ENCODE measurements at regions not wholly inside any gene's neighbourhood (a gene's known extent, or its start where the extent isn't known, plus 50 kb on each side); places are given as distances from the start of the nearest gene placed in this dataset.
A peak's percentile ranks its signal among the peaks of the same experiment; 100 is the strongest.

DNA sequence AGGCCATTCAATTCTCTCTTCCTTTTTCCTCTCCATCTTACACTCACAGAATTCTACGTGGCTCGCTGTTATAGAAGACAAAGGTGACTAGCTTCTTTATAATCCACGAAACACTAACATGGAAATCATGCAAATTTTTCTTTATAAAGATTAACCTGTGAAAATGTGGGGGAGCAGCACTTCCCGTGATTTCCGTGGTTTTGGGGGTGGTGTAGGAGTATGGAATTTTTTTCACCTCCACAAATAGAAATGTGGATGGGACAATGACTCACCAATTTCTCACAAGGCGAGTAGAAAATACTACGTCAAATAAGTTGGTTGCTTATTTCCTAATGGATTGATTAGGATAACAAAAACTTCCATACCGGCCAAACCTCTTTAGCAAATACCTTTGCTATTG is 719.2 kb upstream of the TENM3 start:
- no peak overlapping the region for H3K4me2 ChIP-seq (ENCODE audit: low read length)
- no peaks in the 10 kb centered on the region for H4K20me1 ChIP-seq (ENCODE audit: insufficient read depth, low read length)
- no peaks in the 10 kb centered on the region for H3K79me2 ChIP-seq (ENCODE audit: insufficient read depth, low read length)
- DNase-seq (ENCODE audit: low read depth) (peak; percentile 8), FAIRE-seq (no peak)
- Mint-ChIP-seq H3K27ac (ENCODE audit: unreplicated experiment) (no peak overlapping the region), H3K4me3 (ENCODE audit: unreplicated experiment) (no peak overlapping the region), H3K9me3 (ENCODE audit: unreplicated experiment) (peaks cover 2% of the 10 kb centered on the region), H3K27me3 (ENCODE audit: low read depth, unreplicated experiment) (peaks cover 2% of the 10 kb centered on the region), H3K36me3 (ENCODE audit: low read depth, unreplicated experiment) (no peaks in the 10 kb centered on the region), H3K4me1 (ENCODE audit: low read depth, unreplicated experiment) (peaks cover 12% of the 10 kb centered on the region)
- no peak overlapping the region for H3K9ac ChIP-seq (ENCODE audit: low read length)
- no peaks in the 10 kb centered on the region for H3K9me3 ChIP-seq (ENCODE audit: insufficient read depth, low read depth, low read length)
- no peak overlapping the region for H3K4me3 ChIP-seq (ENCODE audit: insufficient read depth, low read depth, low read length)
- H2AFZ ChIP-seq (ENCODE audit: low read depth, low read length) = no peak overlapping the region
- H3K36me3 ChIP-seq (ENCODE audit: insufficient read depth, low read length) = no peaks in the 10 kb centered on the region
- H3K4me1 ChIP-seq (ENCODE audit: insufficient read depth, low read length) = no peaks in the 10 kb centered on the region
- no peaks in the 10 kb centered on the region for H3K27me3 ChIP-seq (ENCODE audit: insufficient read depth, low read length)
- TF ChIP-seq, protein P1, sequence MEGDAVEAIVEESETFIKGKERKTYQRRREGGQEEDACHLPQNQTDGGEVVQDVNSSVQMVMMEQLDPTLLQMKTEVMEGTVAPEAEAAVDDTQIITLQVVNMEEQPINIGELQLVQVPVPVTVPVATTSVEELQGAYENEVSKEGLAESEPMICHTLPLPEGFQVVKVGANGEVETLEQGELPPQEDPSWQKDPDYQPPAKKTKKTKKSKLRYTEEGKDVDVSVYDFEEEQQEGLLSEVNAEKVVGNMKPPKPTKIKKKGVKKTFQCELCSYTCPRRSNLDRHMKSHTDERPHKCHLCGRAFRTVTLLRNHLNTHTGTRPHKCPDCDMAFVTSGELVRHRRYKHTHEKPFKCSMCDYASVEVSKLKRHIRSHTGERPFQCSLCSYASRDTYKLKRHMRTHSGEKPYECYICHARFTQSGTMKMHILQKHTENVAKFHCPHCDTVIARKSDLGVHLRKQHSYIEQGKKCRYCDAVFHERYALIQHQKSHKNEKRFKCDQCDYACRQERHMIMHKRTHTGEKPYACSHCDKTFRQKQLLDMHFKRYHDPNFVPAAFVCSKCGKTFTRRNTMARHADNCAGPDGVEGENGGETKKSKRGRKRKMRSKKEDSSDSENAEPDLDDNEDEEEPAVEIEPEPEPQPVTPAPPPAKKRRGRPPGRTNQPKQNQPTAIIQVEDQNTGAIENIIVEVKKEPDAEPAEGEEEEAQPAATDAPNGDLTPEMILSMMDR (IDR thresholded peaks at IDR 0.05; ENCODE audit: insufficient read depth, low read depth, low read length) = no peak
- TF ChIP-seq EZH2 (IDR thresholded peaks at IDR 0.05; ENCODE audit: insufficient read depth, low read length) = no peak
- no peak overlapping the region for H3K27ac ChIP-seq (ENCODE audit: low read depth, low read length)

DNA sequence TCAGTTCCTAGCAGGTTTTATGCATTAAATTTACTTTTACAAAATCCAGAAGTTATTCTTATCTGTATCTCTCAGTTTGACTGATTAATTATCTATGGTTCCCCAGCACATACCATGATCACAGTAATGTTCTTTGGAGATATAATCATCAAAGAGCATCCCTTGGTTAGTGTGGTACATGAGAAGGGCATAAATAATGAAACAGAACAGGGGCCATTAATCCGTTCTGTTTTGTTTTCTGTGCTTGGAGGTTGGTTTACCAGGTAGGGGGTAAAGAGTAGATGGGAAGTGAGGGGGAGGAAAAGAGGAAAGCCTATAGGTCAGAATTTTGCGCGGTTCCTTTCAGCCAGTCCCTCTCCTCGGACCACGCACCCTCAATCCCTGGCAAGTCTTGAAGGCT is 718.7 kb upstream of the TENM3 start:
- Histone ChIP-seq H3K36me3 (ENCODE audit: insufficient read depth, low read length) (no peaks in the 10 kb centered on the region), H3K9ac (ENCODE audit: low read length) (no peak overlapping the region), H3K4me1 (ENCODE audit: insufficient read depth, low read length) (no peaks in the 10 kb centered on the region), H3K27ac (ENCODE audit: low read depth, low read length) (no peak overlapping the region), H4K20me1 (ENCODE audit: insufficient read depth, low read length) (no peaks in the 10 kb centered on the region), H3K79me2 (ENCODE audit: insufficient read depth, low read length) (no peaks in the 10 kb centered on the region), H3K4me2 (ENCODE audit: low read length) (no peak overlapping the region), H3K4me3 (ENCODE audit: insufficient read depth, low read depth, low read length) (no peak overlapping the region), H3K27me3 (ENCODE audit: insufficient read depth, low read length) (no peaks in the 10 kb centered on the region), H2AFZ (ENCODE audit: low read depth, low read length) (no peak overlapping the region), H3K9me3 (ENCODE audit: insufficient read depth, low read depth, low read length) (no peaks in the 10 kb centered on the region)
- H3K4me3 Mint-ChIP-seq (ENCODE audit: unreplicated experiment) = no peak overlapping the region
- DNase-seq (ENCODE audit: low read depth) (no peak), FAIRE-seq (no peak)
- peaks cover 2% of the 10 kb centered on the region for H3K9me3 Mint-ChIP-seq (ENCODE audit: unreplicated experiment)
- H3K4me1 Mint-ChIP-seq (ENCODE audit: low read depth, unreplicated experiment) = peaks cover 14% of the 10 kb centered on the region
- H3K27me3 Mint-ChIP-seq (ENCODE audit: low read depth, unreplicated experiment) = peaks cover 2% of the 10 kb centered on the region
- no peaks in the 10 kb centered on the region for H3K36me3 Mint-ChIP-seq (ENCODE audit: low read depth, unreplicated experiment)
- TF ChIP-seq EZH2 (IDR thresholded peaks at IDR 0.05; ENCODE audit: insufficient read depth, low read length) = no peak
- TF ChIP-seq, protein P1 (IDR thresholded peaks at IDR 0.05; ENCODE audit: insufficient read depth, low read depth, low read length) = no peak
- H3K27ac Mint-ChIP-seq (ENCODE audit: unreplicated experiment) = no peak overlapping the region

DNA sequence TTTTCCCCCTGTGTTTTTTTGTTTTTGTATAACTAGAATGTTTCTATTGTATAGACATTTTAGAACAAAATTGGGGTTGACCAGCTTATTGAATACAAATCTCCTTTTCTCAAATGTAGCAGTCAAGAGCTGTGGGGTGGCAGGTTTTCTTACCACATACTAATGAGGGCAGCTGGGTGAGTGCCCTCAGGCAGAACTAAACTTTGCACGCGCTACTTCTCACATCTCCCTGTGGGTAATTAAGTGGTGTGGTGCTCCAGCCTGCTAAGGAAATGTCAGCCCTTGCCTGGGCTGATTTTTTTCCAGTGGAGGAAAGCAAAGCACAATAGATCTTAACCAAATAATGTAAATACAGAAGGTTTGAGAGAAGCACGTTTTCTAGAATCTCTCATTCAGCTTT is 717.6 kb upstream of the TENM3 start:
- Histone ChIP-seq H3K9ac (ENCODE audit: low read length) (no peak overlapping the region), H3K9me3 (ENCODE audit: insufficient read depth, low read depth, low read length) (no peaks in the 10 kb centered on the region), H3K4me3 (ENCODE audit: insufficient read depth, low read depth, low read length) (no peak overlapping the region), H2AFZ (ENCODE audit: low read depth, low read length) (no peak overlapping the region), H3K27ac (ENCODE audit: low read depth, low read length) (no peak overlapping the region), H3K27me3 (ENCODE audit: insufficient read depth, low read length) (no peaks in the 10 kb centered on the region), H3K36me3 (ENCODE audit: insufficient read depth, low read length) (no peaks in the 10 kb centered on the region), H4K20me1 (ENCODE audit: insufficient read depth, low read length) (no peaks in the 10 kb centered on the region), H3K4me1 (ENCODE audit: insufficient read depth, low read length) (no peaks in the 10 kb centered on the region), H3K4me2 (ENCODE audit: low read length) (no peak overlapping the region), H3K79me2 (ENCODE audit: insufficient read depth, low read length) (no peaks in the 10 kb centered on the region)
- Mint-ChIP-seq H3K9me3 (ENCODE audit: unreplicated experiment) (peaks cover 2% of the 10 kb centered on the region), H3K36me3 (ENCODE audit: low read depth, unreplicated experiment) (no peaks in the 10 kb centered on the region), H3K4me1 (ENCODE audit: low read depth, unreplicated experiment) (peaks cover 12% of the 10 kb centered on the region), H3K4me3 (ENCODE audit: unreplicated experiment) (no peak overlapping the region), H3K27ac (ENCODE audit: unreplicated experiment) (no peak overlapping the region), H3K27me3 (ENCODE audit: low read depth, unreplicated experiment) (peaks cover 2% of the 10 kb centered on the region)
- TF ChIP-seq EZH2 (IDR thresholded peaks at IDR 0.05; ENCODE audit: insufficient read depth, low read length) = no peak
- TF ChIP-seq, protein P1 (IDR thresholded peaks at IDR 0.05; ENCODE audit: insufficient read depth, low read depth, low read length) = no peak
- DNase-seq (ENCODE audit: low read depth) = no peak
- no peak for FAIRE-seq
